DOHH2 (cell line): ENCODE measurements at regions not wholly inside any gene's neighbourhood (a gene's known extent, or its start where the extent isn't known, plus 50 kb on each side); places are given as distances from the start of the nearest gene placed in this dataset.

Source experiments
- H3F3A ChIP-seq: fragments of 200-600 bp; sonication (generic), shearing (Covaris generic); 2 replicates; pipeline ENCODE4 v1.6.0; 2016; ENCODE audit warnings: antibody characterized with exemption, mild to moderate bottlenecking; ENCODE audit not compliant: control insufficient read depth, insufficient read depth
- H3K27ac ChIP-seq: fragments of 200-600 bp; sonication (generic); 2 replicates; pipeline ENCODE4 v1.5.1; 2014; ENCODE audit warnings: low read depth, mild to moderate bottlenecking, low read length, moderate library complexity
- H3K27me3 ChIP-seq: fragments of 200-600 bp; sonication (generic); 2 replicates; pipeline ENCODE4 v1.6.1; 2014; ENCODE audit warnings: mild to moderate bottlenecking, low read length, mixed read lengths; ENCODE audit not compliant: control insufficient read depth
- H3K36me3 ChIP-seq: fragments of 200-600 bp; sonication (generic); 2 replicates; pipeline ENCODE4 v1.6.1; 2014; ENCODE audit warnings: mild to moderate bottlenecking, low read length, moderate library complexity, mixed read lengths; ENCODE audit not compliant: control insufficient read depth
- H3K4me1 ChIP-seq: fragments of 200-600 bp; sonication (generic); 2 replicates; pipeline ENCODE4 v1.6.1; 2014; ENCODE audit warnings: mild to moderate bottlenecking, low read length, mixed read lengths; ENCODE audit not compliant: control insufficient read depth
- H3K4me2 ChIP-seq: fragments of 200-600 bp; sonication (generic); 2 replicates; pipeline ENCODE4 v1.6.0; 2014; ENCODE audit warnings: mild to moderate bottlenecking, low read length, moderate library complexity
- H3K4me3 ChIP-seq: fragments of 200-600 bp; sonication (generic); 2 replicates; pipeline ENCODE4 v1.5.1; 2014; ENCODE audit warnings: mild to moderate bottlenecking, low read length, mixed read lengths
- H3K79me2 ChIP-seq: fragments of 200-600 bp; sonication (generic); 2 replicates; pipeline ENCODE4 v1.6.1; 2014; ENCODE audit warnings: mild to moderate bottlenecking, low read length, mixed read lengths; ENCODE audit not compliant: control insufficient read depth
- H3K9me2 ChIP-seq: fragments of 200-600 bp; sonication (generic); replicated peaks from 2 replicates; pipeline ENCODE4 v1.6.1; 2014; ENCODE audit warnings: mild to moderate bottlenecking, low read length, mixed read lengths; ENCODE audit not compliant: control insufficient read depth
- H3K9me3 ChIP-seq: fragments of 200-600 bp; sonication (generic); 2 replicates; pipeline ENCODE4 v1.6.1; 2014; ENCODE audit warnings: antibody characterized with exemption, low read length, mixed read lengths; ENCODE audit not compliant: control insufficient read depth, insufficient read depth
- H4K20me1 ChIP-seq: fragments of 200-600 bp; sonication (generic); 2 replicates; pipeline ENCODE4 v1.6.0; 2014; ENCODE audit warnings: low read depth, mild to moderate bottlenecking, antibody characterized with exemption, low read length, moderate library complexity; ENCODE audit not compliant: control insufficient read depth, insufficient read depth
- EZH2phosphoT487 ChIP-seq: fragments of 200-600 bp; sonication (generic); IDR thresholded peaks from 2 replicates; pipeline ENCODE4 v1.6.1; 2017; ENCODE audit warnings: borderline replicate concordance, mild to moderate bottlenecking, antibody characterized with exemption, low read length, moderate library complexity, mixed read lengths
- TF ChIP-seq, protein P1 (sequence below): fragments of 200-600 bp; sonication (generic); IDR thresholded peaks from one replicate; pipeline ENCODE4 v1.5.1; 2014; ENCODE audit warnings: antibody characterized with exemption, mild to moderate bottlenecking, low read depth, low read length; ENCODE audit not compliant: poor library complexity, severe bottlenecking

DNA sequence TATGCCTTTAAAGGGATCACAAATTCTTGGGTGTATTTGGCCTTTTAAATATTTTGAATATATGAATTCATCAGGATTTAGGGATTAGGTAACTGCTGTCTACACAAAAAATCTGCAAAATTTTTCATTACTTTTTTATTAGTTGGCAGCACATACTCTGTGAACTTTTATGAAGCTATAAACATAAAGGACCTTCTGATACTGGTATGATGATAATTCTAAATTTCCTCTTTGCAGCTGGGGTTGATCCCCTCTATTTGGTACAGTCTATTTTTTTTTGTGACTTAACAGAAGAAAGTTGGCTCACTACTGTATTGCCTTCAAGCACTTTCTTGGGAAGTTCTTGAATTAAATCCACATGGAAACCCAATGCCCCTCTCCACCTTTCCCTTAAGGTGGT, 416.1 kb downstream of the LMO4 start:
- Histone ChIP-seq H3K4me2 (no peak overlapping the region), H3K4me1 (peaks cover 8% of the 10 kb centered on the region)

DNA sequence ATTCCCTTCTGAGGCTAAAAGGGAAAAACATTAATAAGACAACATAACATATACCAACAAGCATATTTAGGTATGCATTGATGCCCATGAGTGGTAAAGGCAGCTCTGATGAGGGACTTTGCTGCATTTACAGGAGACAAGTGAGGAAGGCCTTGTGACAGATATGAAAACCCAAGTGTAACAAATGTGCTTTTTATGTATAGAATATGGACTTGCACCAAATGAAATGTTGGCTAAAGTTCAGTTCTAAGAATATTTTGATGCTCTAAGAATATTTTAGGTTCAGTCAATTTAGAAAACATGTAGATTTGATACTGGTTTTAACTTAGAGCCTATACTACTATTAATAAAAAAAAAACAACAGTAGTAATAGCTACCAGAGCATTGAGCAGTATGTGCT, 424.7 kb downstream of the LMO4 start:
- TF ChIP-seq, protein P1, sequence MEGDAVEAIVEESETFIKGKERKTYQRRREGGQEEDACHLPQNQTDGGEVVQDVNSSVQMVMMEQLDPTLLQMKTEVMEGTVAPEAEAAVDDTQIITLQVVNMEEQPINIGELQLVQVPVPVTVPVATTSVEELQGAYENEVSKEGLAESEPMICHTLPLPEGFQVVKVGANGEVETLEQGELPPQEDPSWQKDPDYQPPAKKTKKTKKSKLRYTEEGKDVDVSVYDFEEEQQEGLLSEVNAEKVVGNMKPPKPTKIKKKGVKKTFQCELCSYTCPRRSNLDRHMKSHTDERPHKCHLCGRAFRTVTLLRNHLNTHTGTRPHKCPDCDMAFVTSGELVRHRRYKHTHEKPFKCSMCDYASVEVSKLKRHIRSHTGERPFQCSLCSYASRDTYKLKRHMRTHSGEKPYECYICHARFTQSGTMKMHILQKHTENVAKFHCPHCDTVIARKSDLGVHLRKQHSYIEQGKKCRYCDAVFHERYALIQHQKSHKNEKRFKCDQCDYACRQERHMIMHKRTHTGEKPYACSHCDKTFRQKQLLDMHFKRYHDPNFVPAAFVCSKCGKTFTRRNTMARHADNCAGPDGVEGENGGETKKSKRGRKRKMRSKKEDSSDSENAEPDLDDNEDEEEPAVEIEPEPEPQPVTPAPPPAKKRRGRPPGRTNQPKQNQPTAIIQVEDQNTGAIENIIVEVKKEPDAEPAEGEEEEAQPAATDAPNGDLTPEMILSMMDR: no peak
- TF ChIP-seq EZH2phosphoT487: no peak
- no peaks in the 10 kb centered on the region for H3K27me3 ChIP-seq

More for the DNA sequence above, 416.1 kb downstream of the LMO4 start:
- TF ChIP-seq, protein P1: no peak
- no peak for TF ChIP-seq EZH2phosphoT487
- Histone ChIP-seq H3F3A (no peaks in the 10 kb centered on the region), H3K36me3 (no peaks in the 10 kb centered on the region), H3K4me3 (no peak overlapping the region), H4K20me1 (no peaks in the 10 kb centered on the region), H3K9me2 (no peaks in the 10 kb centered on the region), H3K79me2 (no peaks in the 10 kb centered on the region), H3K27ac (no peak overlapping the region), H3K9me3 (no peaks in the 10 kb centered on the region), H3K27me3 (no peaks in the 10 kb centered on the region)

DNA sequence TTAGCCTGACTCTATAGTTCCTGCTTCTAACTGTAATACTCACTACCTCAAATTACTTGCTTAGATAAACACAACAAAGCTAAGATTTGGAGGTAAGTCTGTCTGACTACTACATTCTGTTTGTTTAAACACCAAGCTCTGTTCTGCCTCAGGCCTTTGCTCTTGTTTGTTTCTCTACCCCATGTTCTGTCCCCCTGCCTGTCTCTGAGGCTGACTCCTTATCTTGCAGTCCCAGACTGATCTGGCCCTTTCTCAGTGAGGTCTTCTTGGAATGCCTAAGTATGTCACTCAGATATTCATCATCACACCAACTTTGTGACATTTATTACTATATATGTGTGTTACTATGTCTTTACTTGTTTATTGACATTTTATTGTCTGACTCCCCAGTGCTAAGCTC, 425.5 kb downstream of the LMO4 start:
- Histone ChIP-seq H3F3A (no peaks in the 10 kb centered on the region), H4K20me1 (no peaks in the 10 kb centered on the region), H3K27me3 (no peaks in the 10 kb centered on the region), H3K79me2 (no peaks in the 10 kb centered on the region), H3K27ac (no peak overlapping the region), H3K36me3 (no peaks in the 10 kb centered on the region), H3K9me3 (no peaks in the 10 kb centered on the region), H3K9me2 (no peaks in the 10 kb centered on the region), H3K4me1 (peaks cover 5% of the 10 kb centered on the region), H3K4me2 (no peak overlapping the region), H3K4me3 (no peak overlapping the region)
- TF ChIP-seq EZH2phosphoT487: no peak
- TF ChIP-seq, protein P1: no peak

More for the DNA sequence above, 424.7 kb downstream of the LMO4 start:
- Histone ChIP-seq H3F3A (no peaks in the 10 kb centered on the region), H3K9me2 (no peaks in the 10 kb centered on the region), H3K27ac (no peak overlapping the region), H3K36me3 (no peaks in the 10 kb centered on the region), H3K4me3 (no peak overlapping the region), H3K4me1 (peaks cover 4% of the 10 kb centered on the region; the same call in 1 of the 2 replicates), H3K4me2 (no peak overlapping the region), H3K9me3 (no peaks in the 10 kb centered on the region), H4K20me1 (no peaks in the 10 kb centered on the region), H3K79me2 (no peaks in the 10 kb centered on the region)

DNA sequence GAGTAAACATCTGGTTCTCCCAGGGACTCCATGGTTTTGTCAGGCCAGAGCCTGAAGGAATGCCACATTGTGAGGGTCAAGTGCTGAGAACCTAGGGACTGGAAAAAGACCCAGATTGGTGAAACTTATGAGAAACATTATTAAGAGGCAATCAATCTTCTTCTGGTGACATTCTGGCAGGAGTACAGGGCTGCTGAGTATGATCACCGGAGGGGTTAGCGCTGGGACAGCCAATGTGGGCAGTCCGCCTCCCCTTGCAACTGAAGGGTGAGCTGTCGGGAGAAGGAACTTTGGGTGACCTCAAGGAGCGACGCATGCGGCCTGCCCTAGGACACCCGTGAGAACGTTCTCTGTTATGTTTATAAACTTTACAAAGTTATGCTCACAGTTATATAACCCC, 429.0 kb downstream of the LMO4 start:
- Histone ChIP-seq H3K4me1 (peaks cover 12% of the 10 kb centered on the region), H3K79me2 (no peaks in the 10 kb centered on the region), H3F3A (no peaks in the 10 kb centered on the region), H3K9me3 (no peaks in the 10 kb centered on the region), H4K20me1 (no peaks in the 10 kb centered on the region), H3K4me2 (no peak overlapping the region), H3K4me3 (no peak overlapping the region), H3K27ac (no peak overlapping the region), H3K27me3 (no peaks in the 10 kb centered on the region), H3K36me3 (no peaks in the 10 kb centered on the region; the same call in 1 of the 2 replicates), H3K9me2 (no peaks in the 10 kb centered on the region)
- TF ChIP-seq EZH2phosphoT487: no peak
- TF ChIP-seq, protein P1: no peak
